Forelimb muscle (tissue), 1 donor: ENCODE measurements at regions not wholly inside any gene's neighbourhood (a gene's known extent, or its start where the extent isn't known, plus 50 kb on each side); places are given as distances from the start of the nearest gene placed in this dataset.

ENCODE experiments used
- DNase-seq: peaks from one replicate; pipeline ENCODE4 v3.0.0-alpha.2; 2013; ENCODE audit warnings: low read depth

GRCh38 chr6:1123386-1124375, 188.2 kb upstream of the FOXQ1 start:
- DNase-seq: no peak

DNA sequence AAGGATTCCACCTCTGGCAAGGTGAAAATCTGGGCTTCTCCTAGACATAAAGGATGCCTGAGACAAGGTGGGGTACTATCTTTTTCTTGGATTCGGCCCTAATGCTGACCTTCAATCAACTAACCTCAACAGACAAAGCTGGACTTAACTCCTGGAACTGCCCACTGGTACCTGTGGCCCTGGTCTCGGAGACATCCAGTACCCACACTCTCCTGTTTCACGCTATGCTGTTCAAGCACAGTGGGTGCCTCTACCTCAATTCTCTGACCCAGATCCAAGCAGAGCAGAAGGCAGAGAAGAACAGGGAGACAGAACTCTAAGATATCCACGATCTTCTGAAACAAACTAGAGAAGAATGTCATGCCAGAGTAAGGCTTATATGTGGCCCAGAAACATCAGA, 189.8 kb upstream of the FOXQ1 start:
- DNase-seq: no peak

DNA sequence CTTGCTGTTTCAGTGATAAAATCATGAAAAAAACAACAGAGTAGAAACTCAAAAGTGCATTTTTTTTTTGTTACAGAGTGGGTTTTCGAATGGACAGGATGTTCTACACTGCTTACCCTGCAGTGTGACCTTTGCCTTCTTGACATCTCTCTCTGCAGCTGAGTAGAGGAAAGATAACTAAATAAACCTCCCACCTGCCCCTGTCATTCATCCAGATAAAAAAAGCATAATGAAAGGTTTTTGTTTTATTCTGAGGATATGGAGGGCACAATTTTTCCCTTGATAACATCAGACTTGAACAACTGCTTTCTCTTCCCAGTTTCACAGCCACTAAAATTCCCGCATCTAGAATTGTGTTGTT, 193.6 kb upstream of the FOXQ1 start:
- no peak for DNase-seq

DNA sequence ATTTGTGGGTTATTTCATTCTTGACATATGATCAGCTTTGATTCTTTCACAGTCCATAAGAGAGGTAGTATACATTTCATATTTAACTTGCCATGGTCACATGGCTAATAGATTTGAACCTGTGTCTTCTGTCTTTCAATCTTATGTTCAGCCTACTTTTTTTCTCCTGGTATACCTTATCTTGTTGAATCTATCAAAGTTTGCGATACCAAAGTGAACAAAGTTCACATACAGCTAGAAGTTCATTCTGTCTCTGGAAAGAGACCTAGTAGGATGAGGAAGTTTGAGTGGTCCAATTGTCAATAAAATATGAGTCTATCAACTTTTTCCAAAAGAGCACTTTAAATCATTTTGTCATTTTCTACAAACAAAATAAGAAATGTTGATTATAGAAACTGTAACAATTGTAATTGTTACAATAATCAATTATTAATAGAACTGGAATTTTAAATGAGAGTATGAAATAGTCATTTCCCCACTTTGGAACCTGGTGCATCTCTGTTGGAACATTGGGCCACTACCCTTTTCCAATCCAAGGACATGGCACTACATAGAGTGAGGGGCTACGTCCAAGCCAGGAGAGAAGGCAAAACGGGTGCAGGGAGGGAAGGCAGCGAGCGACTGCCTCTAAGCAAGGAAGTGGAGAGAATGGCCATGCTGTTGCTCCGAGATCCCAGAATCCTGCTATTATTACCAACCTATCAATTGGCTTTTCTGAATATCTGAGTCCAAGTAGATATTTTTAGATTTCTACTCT, 194.2 kb upstream of the FOXQ1 start:
- no peak for DNase-seq

- no peak for DNase-seq
Observed at GRCh38 chr6:1116149-1116548, 195.7 kb upstream of the FOXQ1 start.

GRCh38 chr6:1113916-1114540, 197.9 kb upstream of the FOXQ1 start:
- DNase-seq: no peak

DNA sequence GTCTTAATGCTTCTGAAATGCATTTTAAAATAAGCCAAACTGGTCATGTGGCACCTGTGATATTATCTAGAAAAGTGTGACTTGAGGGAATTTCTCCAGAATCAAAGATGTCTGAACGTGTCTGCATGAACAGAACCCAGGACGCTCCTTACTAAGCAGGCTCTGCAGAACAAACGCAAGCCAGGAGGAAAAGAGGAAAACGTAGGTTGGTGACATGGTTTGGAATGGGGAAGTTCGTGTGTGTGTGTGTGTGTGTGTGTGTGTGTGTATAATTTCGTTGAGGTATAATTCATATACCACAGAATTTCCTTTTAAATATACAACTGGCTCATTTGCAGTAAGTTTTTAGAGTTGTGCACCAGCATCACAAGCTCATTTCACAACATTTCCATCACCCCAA, 200.5 kb upstream of the FOXQ1 start:
- DNase-seq: no peak

GRCh38 chr6:1110941-1111349, 201.0 kb upstream of the FOXQ1 start:
- DNase-seq: no peak

GRCh38 chr6:1110164-1110563, 201.7 kb upstream of the FOXQ1 start:
- DNase-seq: no peak

DNA sequence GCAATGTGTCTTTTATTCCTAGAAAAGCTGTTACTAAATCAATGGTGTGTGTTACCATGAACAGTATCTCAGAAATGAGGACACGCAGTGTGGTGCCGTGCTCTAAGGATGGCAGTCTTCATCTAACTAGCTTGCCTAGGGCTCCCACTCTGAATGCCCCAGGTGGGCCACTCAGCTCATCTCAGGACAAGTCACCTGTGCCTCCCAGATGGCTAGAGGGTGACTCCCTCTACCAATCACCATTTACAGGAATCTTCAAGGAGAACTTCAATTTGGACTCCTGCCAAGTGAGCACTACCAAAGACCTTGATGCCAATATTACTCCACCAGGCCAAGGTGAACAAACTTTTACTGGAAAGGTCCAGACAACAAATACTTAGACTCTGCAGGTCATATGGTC, 202.8 kb upstream of the FOXQ1 start:
- DNase-seq: no peak

GRCh38 chr6:1108198-1108597, 203.7 kb upstream of the FOXQ1 start:
- DNase-seq: no peak

DNA sequence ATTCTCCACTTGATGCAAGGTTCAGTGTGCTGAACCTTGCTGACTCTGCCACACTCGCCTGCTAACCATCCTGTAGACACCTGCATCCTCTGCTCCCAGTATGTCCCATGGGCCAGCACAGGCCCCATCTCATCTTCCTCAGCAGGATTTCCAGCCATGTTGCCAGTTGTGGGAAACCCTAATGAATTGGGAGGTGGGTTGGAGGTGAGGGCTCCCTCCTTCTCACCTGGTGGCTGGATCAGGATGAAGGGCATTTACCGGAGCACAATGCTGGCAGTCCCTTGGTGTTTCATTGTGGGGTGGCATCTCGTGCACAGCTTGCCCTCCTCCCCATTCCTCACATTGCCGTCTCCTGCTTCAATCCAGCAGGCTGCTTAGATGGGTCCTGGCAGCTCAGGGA, 204.3 kb upstream of the FOXQ1 start:
- no peak for DNase-seq

GRCh38 chr6:1105833-1106400, 206.0 kb upstream of the FOXQ1 start:
- DNase-seq: no peak

DNA sequence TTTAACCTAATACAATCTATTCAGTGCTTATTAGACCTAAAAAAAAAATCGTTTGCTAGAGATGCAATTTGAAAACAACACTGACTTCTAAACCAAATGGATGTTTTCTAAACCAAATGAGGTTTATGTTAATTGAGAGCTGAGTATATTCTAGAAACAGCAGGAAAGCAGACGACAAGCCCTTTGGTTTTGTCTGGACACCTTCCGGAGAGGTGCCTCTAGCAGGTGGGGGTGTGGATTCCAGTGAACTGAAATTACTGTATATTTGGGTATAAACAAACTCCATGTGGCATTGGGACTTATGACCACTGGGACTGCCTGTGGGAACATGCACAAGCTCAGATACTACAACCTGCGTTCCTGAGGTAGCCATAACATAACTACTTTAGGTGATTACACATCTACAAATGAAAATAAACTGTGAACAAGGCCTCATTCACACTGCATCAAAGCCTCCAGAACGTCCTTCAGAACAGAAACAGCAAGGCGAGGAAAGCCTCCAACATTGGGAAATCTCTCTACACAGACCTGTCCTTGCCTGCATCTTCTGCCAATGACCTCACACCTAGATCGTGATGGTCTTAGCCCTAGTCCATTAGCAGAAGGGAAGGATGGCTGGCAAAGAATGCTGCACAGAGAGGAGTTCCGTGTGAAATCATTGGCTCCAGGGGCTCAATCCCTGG, 206.8 kb upstream of the FOXQ1 start:
- no peak for DNase-seq

- DNase-seq: no peak
Observed at GRCh38 chr6:1103945-1104623, 207.8 kb upstream of the FOXQ1 start.

GRCh38 chr6:1103021-1103420, 208.9 kb upstream of the FOXQ1 start:
- DNase-seq: no peak

GRCh38 chr6:1100269-1100668, 211.6 kb upstream of the FOXQ1 start:
- no peak for DNase-seq

GRCh38 chr6:1099264-1099663, 212.6 kb upstream of the FOXQ1 start:
- DNase-seq: no peak

GRCh38 chr6:1096967-1097765, 214.7 kb upstream of the FOXQ1 start:
- no peak for DNase-seq

GRCh38 chr6:1094306-1094705, 217.6 kb upstream of the FOXQ1 start:
- DNase-seq: no peak
